Muscle layer of duodenum (tissue), 2 donors: ENCODE measurements at regions not wholly inside any gene's neighbourhood (a gene's known extent, or its start where the extent isn't known, plus 50 kb on each side); places are given as distances from the start of the nearest gene placed in this dataset.

Source experiments
- H3K27ac ChIP-seq: one replicate; pipeline ENCODE4 v1.7.0; 2013; ENCODE audit warnings: mild to moderate bottlenecking, low read length
- H3K27me3 ChIP-seq: one replicate; pipeline ENCODE4 v1.7.0; 2013; ENCODE audit warnings: low read depth, mild to moderate bottlenecking, control low read depth, low read length
- H3K36me3 ChIP-seq, 2 donors: one replicate each; pipeline ENCODE4 v1.7.0; 2013; ENCODE audit warnings: low read length in 2 of 2, control low read depth in 1 of 2, mild to moderate bottlenecking in 1 of 2; ENCODE audit not compliant: insufficient read depth in 2 of 2, control insufficient read depth in 1 of 2
- H3K4me1 ChIP-seq, 2 donors: one replicate each; pipeline ENCODE4 v1.7.0; 2013; ENCODE audit warnings: low read length in 2 of 2, mild to moderate bottlenecking in 2 of 2, control low read depth in 1 of 2, moderate library complexity in 1 of 2; ENCODE audit not compliant: insufficient read depth in 2 of 2, control insufficient read depth in 1 of 2
- H3K4me3 ChIP-seq, 2 donors: one replicate each; pipeline ENCODE4 v1.7.0; 2013; ENCODE audit warnings: low read length in 2 of 2, low read depth in 1 of 2, mild to moderate bottlenecking in 1 of 2
- H3K9me3 ChIP-seq, 2 donors: one replicate each; pipeline ENCODE4 v1.7.0; 2013; ENCODE audit warnings: low read length in 2 of 2, control low read depth in 1 of 2, mild to moderate bottlenecking in 1 of 2; ENCODE audit not compliant: control insufficient read depth in 1 of 2
- donor health status: healthy.

DNA sequence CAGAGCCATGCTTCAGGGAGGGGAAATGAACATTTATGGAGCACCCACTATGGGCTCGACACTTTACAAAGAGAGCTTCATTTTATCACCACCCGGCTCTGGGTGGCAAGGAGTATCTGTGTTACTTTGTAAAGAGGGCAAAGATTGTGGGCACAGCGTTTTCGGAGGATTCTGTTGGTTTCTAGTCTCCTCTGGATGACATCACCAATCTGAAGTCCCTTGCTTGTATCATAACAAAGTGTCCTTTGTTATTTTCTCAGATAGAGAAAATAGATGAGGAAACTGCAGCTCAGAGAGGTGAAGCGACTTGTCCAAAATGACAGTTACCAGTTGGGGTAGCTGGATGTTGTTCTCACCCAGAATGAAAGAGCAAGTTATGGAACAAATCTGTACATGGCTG is 162.8 kb downstream of the GLI2 start:
- Histone ChIP-seq H3K27me3 (no peaks in the 10 kb centered on the region), H3K4me1 (peaks cover 0 to 7% of the 10 kb centered on the region in 2 donors), H3K9me3 (no peaks in the 10 kb centered on the region), H3K36me3 (no peaks in the 10 kb centered on the region), H3K27ac (no peak overlapping the region), H3K4me3 (no peak overlapping the region)

DNA sequence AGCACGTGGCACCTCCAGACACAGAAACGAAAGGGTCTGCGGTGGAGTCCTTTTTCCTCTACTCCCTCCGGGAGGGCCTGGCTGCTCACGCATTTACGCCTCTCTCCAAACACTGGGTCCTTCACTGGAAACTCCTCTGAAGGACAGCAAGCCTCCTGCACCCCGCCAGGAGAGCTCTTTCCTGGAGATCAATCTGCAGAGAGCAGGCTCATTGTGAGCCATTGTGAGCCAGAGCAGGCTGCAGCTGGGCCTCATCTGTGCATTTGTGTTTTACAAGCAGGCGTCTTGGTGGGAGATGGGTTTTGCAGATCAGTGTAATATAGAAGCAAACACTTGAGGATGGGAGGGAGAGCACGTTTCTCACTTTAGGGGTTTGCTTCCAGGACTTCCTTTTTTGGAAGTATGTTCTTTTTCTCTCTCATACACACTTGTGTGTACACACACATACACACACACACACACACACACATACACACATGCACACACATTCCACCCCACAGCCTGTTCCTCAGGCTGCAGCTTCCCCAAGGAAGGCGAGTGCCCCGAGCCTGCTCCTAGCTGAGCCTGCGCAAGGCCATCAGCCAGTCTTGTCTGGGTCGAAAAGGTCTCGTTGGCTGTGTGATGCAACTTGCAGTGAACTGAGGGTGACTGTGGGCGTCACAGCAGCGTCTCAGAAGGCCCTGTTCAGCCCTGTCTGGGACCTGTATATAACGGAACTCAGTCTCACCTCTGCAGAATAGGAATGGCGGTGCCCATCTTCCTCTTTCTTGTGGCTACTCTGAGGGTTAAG is 163.5 kb downstream of the GLI2 start:
- H3K9me3 ChIP-seq, result no peaks in the 10 kb centered on the region
- no peaks in the 10 kb centered on the region for H3K36me3 ChIP-seq
- H3K27me3 ChIP-seq, result no peaks in the 10 kb centered on the region
- peaks cover 0 to 4% of the 10 kb centered on the region in 2 donors for H3K4me1 ChIP-seq
- no peak overlapping the region for H3K4me3 ChIP-seq
- H3K27ac ChIP-seq, result no peak overlapping the region

DNA sequence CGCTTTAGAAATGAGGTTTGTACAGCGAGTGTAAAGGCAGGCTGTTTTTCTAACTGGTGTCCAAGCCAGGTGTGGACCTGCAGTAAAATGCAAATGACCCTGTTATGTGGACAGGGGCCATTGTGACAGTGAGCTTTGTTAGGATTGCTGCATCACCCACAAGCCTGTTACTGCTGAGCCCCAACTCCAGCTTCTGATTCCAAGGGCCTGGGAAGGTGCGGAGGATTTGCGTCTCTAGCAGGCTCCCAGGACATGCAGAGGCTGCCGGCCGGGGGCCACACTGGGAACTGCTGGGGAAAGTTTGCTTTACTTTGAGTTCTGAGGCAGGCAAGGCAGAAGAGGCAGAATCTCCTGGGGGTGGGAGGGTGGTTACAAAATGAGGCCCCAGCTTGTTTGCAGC is 164.1 kb downstream of the GLI2 start:
- Histone ChIP-seq H3K4me1 (peaks cover 0 to 11% of the 10 kb centered on the region in 2 donors), H3K4me3 (no peak overlapping the region), H3K36me3 (no peaks in the 10 kb centered on the region), H3K9me3 (no peaks in the 10 kb centered on the region), H3K27me3 (no peaks in the 10 kb centered on the region), H3K27ac (no peak overlapping the region)

DNA sequence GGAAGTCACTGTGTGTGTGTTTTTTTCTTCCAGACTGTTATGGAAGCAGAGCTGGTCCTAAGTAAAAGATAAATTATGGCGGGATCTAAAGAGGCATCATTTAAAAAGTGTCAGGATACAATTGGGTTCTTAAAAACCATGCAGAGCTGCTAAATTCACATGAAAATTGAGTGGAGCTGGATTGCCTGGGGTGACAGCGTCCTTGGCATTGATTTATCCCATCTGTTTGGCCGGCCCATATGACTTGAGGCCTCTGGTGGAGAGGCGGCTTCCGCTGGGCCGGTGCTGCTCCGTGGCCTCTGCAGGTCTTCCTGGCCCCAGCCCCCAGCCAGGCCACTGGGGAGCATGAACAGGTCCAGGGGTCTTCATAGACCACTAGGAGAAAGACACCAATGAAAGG is 165.5 kb downstream of the GLI2 start:
- peaks cover 0 to 20% of the 10 kb centered on the region in 2 donors for H3K4me1 ChIP-seq
- H3K4me3 ChIP-seq, result no peak overlapping the region
- H3K27me3 ChIP-seq, result no peaks in the 10 kb centered on the region
- no peak overlapping the region for H3K27ac ChIP-seq
- H3K9me3 ChIP-seq, result no peaks in the 10 kb centered on the region
- no peaks in the 10 kb centered on the region for H3K36me3 ChIP-seq

DNA sequence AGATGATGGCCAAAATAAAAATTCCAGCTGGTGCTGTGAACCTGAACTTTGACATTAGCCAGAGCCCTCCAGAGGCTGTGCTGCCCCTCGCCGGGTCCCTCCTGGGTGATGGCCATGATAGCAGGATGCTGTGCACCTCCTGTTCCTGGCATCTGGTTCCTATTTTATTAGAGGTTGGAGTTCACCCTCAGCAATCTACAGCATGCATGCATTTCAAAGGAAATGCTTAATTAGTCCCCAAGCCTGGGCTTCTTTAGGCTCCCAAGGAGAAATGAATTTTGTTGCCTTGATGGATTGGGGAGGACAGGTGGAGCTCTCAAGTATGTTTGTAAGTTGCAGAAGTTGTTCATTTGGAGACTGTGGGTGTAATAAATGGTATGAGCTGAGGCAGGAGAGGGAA is 166.9 kb downstream of the GLI2 start:
- H3K27me3 ChIP-seq, result no peaks in the 10 kb centered on the region
- H3K9me3 ChIP-seq, result no peaks in the 10 kb centered on the region
- H3K4me1 ChIP-seq, result peaks cover 0 to 20% of the 10 kb centered on the region in 2 donors
- H3K4me3 ChIP-seq, result no peak overlapping the region
- no peaks in the 10 kb centered on the region for H3K36me3 ChIP-seq
- H3K27ac ChIP-seq, result no peak overlapping the region

DNA sequence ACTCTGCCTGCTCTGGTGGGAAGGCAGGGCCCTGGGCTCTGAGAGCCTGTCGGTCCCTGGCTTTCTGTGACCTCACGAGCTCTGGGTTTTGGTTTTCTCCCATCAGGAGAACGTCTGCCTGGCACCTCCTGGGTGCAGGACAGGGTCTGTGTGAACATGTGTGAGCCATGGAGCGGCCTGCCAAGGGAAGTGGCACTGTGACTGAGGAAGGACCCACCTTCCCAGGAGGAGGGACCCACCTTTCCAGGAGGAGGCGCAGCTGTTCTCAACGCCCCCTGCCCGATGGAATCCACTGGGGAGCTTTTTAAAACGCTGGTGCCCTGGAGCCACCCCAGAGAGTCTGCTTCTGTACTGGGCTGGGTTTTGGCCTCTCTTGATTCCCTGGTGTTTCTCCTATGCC is 168.7 kb downstream of the GLI2 start:
- Histone ChIP-seq H3K4me1 (peaks cover 0 to 15% of the 10 kb centered on the region in 2 donors), H3K4me3 (no peak overlapping the region), H3K27ac (no peak overlapping the region), H3K9me3 (no peaks in the 10 kb centered on the region), H3K27me3 (no peaks in the 10 kb centered on the region), H3K36me3 (no peaks in the 10 kb centered on the region)

DNA sequence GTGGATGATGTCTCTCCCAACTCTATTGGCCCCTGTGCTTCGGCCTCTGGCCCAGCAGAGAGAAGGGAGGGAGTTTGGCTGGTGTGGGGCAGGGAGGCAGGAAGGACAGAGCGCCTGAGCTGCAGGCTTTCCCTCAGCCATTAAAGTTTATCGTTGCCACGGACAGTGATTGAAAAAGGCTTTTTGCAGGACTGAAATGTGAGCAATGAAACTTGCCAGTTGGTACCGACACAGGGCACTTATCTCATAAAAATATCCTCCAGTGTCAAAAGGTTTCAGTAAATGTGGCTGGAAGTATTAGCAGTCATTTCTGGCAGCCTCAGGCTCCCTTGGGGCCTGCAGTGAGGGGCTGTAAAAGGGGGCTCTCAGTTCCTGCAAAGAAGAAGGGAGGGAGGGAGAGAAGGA is 169.2 kb downstream of the GLI2 start:
- no peak overlapping the region for H3K27ac ChIP-seq
- H3K4me3 ChIP-seq, result no peak overlapping the region

DNA sequence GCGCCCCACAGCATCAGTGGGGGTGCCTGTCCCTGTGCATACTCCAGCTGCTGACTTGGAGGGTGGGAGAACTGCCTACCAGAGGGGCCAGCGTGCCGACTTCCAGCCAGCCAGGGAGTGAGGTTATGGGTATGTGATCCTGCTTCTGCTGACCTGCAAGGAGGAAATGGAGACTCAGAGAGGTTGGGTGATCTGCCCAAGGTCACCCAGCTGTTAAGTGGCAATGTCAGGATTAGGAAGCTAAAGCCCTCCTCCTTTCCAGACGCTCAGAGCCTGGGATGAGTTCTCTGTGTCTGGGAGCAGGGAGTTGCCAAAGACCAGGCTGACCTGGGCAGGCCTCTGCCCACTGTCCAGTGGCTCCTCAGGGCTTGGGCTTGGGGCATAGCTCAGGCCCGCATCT is 169.6 kb downstream of the GLI2 start:
- H3K4me3 ChIP-seq, result no peak overlapping the region
- H3K9me3 ChIP-seq, result no peaks in the 10 kb centered on the region
- H3K27ac ChIP-seq, result no peak overlapping the region
- peaks cover 0 to 15% of the 10 kb centered on the region in 2 donors for H3K4me1 ChIP-seq
- H3K36me3 ChIP-seq, result no peaks in the 10 kb centered on the region
- H3K27me3 ChIP-seq, result no peaks in the 10 kb centered on the region

More for the DNA sequence above, 169.2 kb downstream of the GLI2 start:
- Histone ChIP-seq H3K9me3 (no peaks in the 10 kb centered on the region), H3K27me3 (no peaks in the 10 kb centered on the region), H3K36me3 (no peaks in the 10 kb centered on the region), H3K4me1 (peaks cover 0 to 15% of the 10 kb centered on the region in 2 donors)

DNA sequence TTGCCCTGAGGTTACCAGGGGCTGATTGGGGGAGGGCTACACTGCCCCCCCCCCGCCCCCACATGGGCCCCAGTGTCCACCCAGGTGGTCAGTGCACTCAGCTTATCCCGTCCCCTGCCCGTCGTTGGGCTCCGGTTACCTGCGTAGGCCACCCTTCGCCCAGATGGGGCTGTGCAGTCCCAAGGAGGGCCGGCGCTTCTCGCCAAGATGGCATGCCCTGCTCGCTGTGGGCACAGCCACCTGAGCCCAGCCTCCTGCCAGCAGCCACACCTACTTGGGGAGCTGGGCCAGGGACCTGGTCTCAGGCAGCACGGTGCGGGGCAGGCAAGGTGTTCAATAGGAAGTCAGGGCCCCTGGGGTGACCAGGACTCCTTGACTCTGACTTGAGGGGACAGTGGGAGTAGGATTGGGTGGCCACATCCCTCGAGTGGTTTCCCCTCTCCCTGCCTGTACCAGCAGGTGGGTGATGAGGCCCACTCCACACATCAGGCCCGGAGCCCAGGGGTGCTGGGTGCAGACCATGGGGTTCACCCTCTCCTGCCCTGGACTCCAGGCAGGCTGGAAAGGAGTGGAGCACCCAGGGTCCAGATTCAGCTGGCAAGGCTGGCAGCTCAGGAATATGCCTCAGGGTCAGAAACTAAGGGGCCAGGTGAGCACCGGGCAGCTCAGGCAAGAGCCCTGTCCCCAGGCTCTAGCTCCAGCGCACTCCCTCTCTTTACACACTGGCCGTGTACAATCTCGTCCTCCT is 170.3 kb downstream of the GLI2 start:
- Histone ChIP-seq H3K4me3 (no peak overlapping the region), H3K9me3 (no peaks in the 10 kb centered on the region), H3K4me1 (peaks cover 0 to 15% of the 10 kb centered on the region in 2 donors), H3K27me3 (no peaks in the 10 kb centered on the region), H3K36me3 (no peaks in the 10 kb centered on the region), H3K27ac (no peak overlapping the region)

DNA sequence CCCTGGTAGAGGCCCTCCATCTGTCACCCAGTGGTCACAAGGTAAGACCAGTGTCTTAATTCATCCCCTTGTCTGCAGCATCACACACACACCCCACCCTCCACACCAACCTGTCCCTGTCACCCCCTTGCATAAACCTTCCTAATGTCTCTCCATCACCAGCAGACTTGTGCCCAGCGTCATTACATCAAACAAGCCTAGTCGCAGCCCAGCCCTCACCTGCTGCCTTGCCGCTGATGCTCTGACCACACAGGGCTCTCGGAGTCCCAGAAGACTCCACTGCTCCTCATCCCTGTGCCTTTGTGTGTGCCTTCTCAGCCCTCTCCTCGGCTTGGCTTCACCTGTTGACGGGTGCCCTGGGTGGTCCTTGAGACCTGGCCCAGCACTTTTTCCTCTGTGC is 171.2 kb downstream of the GLI2 start:
- H3K27ac ChIP-seq, result no peak overlapping the region
- no peak overlapping the region for H3K4me3 ChIP-seq
- H3K36me3 ChIP-seq, result no peaks in the 10 kb centered on the region
- H3K27me3 ChIP-seq, result no peaks in the 10 kb centered on the region
- H3K4me1 ChIP-seq, result peaks cover 0 to 15% of the 10 kb centered on the region in 2 donors
- no peaks in the 10 kb centered on the region for H3K9me3 ChIP-seq

DNA sequence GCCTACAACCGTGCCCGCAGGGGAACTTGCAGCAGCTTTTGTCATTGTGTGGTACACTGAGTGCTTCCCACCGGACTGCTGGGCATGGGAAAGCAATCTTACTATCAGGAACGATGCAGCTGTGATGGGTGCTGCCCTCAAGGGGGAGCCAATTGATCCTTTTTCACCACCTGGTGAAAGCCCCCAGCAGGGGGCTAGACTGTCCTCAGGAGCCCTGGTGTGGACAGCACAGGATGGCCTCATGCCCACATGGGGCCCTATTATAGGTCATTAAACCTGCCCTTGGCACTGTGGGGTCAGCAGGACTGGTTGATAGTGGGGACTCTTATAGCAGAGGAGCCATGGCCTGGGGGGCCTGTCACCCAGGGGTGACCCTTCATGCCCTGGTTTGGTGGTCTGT is 172.2 kb downstream of the GLI2 start:
- Histone ChIP-seq H3K4me3 (no peak overlapping the region), H3K4me1 (peaks cover 0 to 15% of the 10 kb centered on the region in 2 donors), H3K27me3 (no peaks in the 10 kb centered on the region), H3K27ac (no peak overlapping the region), H3K9me3 (no peaks in the 10 kb centered on the region), H3K36me3 (no peaks in the 10 kb centered on the region)
